Sigmoid colon (tissue), 6 donors: ENCODE measurements at regions not wholly inside any gene's neighbourhood (a gene's known extent, or its start where the extent isn't known, plus 50 kb on each side); places are given as distances from the start of the nearest gene placed in this dataset.

ENCODE experiments used
- DNase-seq: peaks from one replicate; pipeline ENCODE4 v3.0.0-alpha.2; 2019
- H3K27ac ChIP-seq, 4 donors: fragments of 200-600 bp; sonication (generic); one replicate each; pipeline ENCODE4 v1.5.1; 2016 to 2019; ENCODE audit warnings: mild to moderate bottlenecking in 1 of 4
- H3K27me3 ChIP-seq, 3 donors: fragments of 200-600 bp; sonication (generic); one replicate each; pipeline ENCODE4 v1.5.1; 2019; ENCODE audit warnings: mild to moderate bottlenecking in 1 of 3
- H3K36me3 ChIP-seq, 4 donors: fragments of 200-600 bp; sonication (generic); one replicate each; pipeline ENCODE4 v1.5.1; 2016 to 2019
- H3K4me1 ChIP-seq, 4 donors: fragments of 200-600 bp; sonication (generic); one replicate each; pipeline ENCODE4 v1.5.1; 2017 to 2019
- H3K4me3 ChIP-seq, 4 donors: fragments of 200-600 bp; sonication (generic); one replicate each; pipeline ENCODE4 v1.5.1; 2017 to 2019; ENCODE audit warnings: mild to moderate bottlenecking in 2 of 4, moderate library complexity in 1 of 4
- H3K9me3 ChIP-seq, 4 donors: fragments of 200-600 bp in 3 of 4; sonication (generic) in 3 of 4; one replicate each; pipeline versions ENCODE4 v1.5.1 to v1.6.1; 2013 to 2019
- EP300 ChIP-seq, 4 donors: sonication (generic); formaldehyde crosslinking; IDR thresholded peaks; one replicate each; pipeline ENCODE4 v1.6.1; 2017; ENCODE audit warnings: antibody characterized with exemption in 4 of 4
- POLR2A ChIP-seq, 2 donors: fragments of 450-650 bp; IDR thresholded peaks; one replicate each; pipeline ENCODE4 v1.6.1; 2016; ENCODE audit warnings: antibody characterized with exemption in 2 of 2, mild to moderate bottlenecking in 2 of 2, moderate library complexity in 2 of 2
- POLR2AphosphoS5 ChIP-seq, 4 donors: sonication (generic); formaldehyde crosslinking; IDR thresholded peaks; one replicate each; pipeline ENCODE4 v1.6.1; 2017; ENCODE audit warnings: antibody characterized with exemption in 4 of 4
- WGBS, 2 donors: extraction: QIAGEN DNeasy Blood & Tissue Kit; methylation state at CpG; one replicate each; pipeline ENCODE4 v1.1.7; 2013; 5-methylcytosine and 5-hydroxymethylcytosine counted together
- intact Hi-C: fragments of 100-400 bp; cut with DNase I; formaldehyde crosslinking; loops from one replicate; pipeline ENCODE4 v1.15.1; 2023
- TF ChIP-seq, protein P1 (sequence below), 4 experiments: fragments of 450-650 bp in 3 of 4; fragments of 200-600 bp in 1 of 4; IDR thresholded peaks; one replicate each; pipeline ENCODE4 v1.5.1; 2016 to 2019; ENCODE audit warnings: antibody characterized with exemption in 4 of 4, mild to moderate bottlenecking in 3 of 4, moderate library complexity in 2 of 4
- donor health status: healthy with polysubstance abuse.
- donor health status: healthy.

DNA sequence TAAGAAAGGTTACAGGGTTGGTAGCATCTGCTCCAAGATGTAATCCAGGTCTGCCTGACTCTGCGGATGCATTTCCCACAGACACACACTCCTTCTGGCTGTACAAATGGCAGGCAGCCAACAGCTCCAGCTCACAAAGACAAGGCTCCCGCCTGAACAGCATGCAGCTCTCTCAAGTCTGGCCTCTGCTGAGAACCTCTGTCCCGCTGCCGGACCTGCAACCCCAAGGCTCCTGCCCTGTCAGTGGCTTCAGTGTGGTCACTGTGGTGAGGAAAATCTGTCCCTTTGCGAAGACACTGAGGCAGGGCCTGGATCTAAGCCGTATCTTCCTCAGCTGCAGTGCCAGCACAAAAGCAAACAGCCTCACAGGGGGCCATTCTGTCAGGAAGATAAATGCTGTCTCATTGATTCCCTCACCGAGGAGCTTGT is 469.3 kb upstream of the MEX3C start:
- DNase-seq = peak; percentile 68
- Histone ChIP-seq H3K27ac (no peak overlapping the region), H3K4me1 (no peaks in the 10 kb centered on the region), H3K27me3 (no peaks in the 10 kb centered on the region), H3K36me3 (no peaks in the 10 kb centered on the region), H3K4me3 (no peak overlapping the region), H3K9me3 (no peaks in the 10 kb centered on the region)
- intact Hi-C loops = no loop called here
- TF ChIP-seq POLR2AphosphoS5 (IDR thresholded peaks at IDR 0.05) (no peak), EP300 (IDR thresholded peaks at IDR 0.05) (no peak), POLR2A (IDR thresholded peaks at IDR 0.05) (no peak)
- TF ChIP-seq, protein P1, sequence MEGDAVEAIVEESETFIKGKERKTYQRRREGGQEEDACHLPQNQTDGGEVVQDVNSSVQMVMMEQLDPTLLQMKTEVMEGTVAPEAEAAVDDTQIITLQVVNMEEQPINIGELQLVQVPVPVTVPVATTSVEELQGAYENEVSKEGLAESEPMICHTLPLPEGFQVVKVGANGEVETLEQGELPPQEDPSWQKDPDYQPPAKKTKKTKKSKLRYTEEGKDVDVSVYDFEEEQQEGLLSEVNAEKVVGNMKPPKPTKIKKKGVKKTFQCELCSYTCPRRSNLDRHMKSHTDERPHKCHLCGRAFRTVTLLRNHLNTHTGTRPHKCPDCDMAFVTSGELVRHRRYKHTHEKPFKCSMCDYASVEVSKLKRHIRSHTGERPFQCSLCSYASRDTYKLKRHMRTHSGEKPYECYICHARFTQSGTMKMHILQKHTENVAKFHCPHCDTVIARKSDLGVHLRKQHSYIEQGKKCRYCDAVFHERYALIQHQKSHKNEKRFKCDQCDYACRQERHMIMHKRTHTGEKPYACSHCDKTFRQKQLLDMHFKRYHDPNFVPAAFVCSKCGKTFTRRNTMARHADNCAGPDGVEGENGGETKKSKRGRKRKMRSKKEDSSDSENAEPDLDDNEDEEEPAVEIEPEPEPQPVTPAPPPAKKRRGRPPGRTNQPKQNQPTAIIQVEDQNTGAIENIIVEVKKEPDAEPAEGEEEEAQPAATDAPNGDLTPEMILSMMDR (IDR thresholded peaks at IDR 0.05) = no peak
- 47 to 53% methylated on average over 7 of the region's 7 CpGs for WGBS, 2 donors

DNA sequence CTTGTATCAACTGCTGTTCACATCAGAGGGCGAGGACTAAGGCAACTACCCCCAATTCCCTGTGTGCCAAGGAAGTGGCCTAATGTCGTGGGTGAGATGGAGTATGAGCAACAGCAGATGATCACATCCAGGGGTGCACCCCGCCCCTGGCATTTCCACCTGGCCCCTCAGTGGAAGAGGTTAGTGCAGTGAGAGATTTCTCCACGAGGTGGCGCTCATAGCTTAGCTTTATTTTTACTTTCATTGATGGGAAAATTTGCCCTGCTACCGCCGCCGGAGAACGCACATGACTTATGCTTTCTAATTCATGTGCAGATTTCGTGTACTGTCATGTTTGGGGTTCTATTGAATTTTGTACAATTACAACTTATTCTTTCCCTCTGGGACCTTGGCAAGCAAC is 470.6 kb upstream of the MEX3C start:
- Histone ChIP-seq H3K9me3 (no peaks in the 10 kb centered on the region), H3K27me3 (no peaks in the 10 kb centered on the region), H3K36me3 (no peaks in the 10 kb centered on the region), H3K4me1 (no peaks in the 10 kb centered on the region), H3K27ac (no peak overlapping the region), H3K4me3 (no peak overlapping the region)
- intact Hi-C loops = no loop called here
- TF ChIP-seq, protein P1 (IDR thresholded peaks at IDR 0.05) = peak; percentile 7 to 64 (median 49)
- TF ChIP-seq POLR2A (IDR thresholded peaks at IDR 0.05) (no peak), EP300 (IDR thresholded peaks at IDR 0.05) (no peak)
- WGBS, 2 donors = 8 to 10% methylated on average over 10 of the region's 10 CpGs
- DNase-seq = no peak

- Histone ChIP-seq H3K36me3 (no peaks in the 10 kb centered on the region), H3K27me3 (no peaks in the 10 kb centered on the region), H3K27ac (no peak overlapping the region), H3K4me1 (no peaks in the 10 kb centered on the region), H3K9me3 (no peaks in the 10 kb centered on the region), H3K4me3 (no peak overlapping the region)
- intact Hi-C loops = no loop called here
- 47 to 59% methylated on average over 2 of the region's 2 CpGs for WGBS, 2 donors
- TF ChIP-seq, protein P1 (IDR thresholded peaks at IDR 0.05) = no peak
- no peak for TF ChIP-seq POLR2AphosphoS5 (IDR thresholded peaks at IDR 0.05)
- no peak for TF ChIP-seq EP300 (IDR thresholded peaks at IDR 0.05)
- TF ChIP-seq POLR2A (IDR thresholded peaks at IDR 0.05) = no peak
- DNase-seq = no peak
These were observed 471.1 kb upstream of the MEX3C start for GRCh38 chr18:51668607-51669006.

GRCh38 chr18:51686590-51686989 is 489.1 kb upstream of the MEX3C start:
- peaks cover 0 to 2% (median 0%) of the 10 kb centered on the region in 4 donors for H3K9me3 ChIP-seq
- DNase-seq = no peak
- H3K27me3 ChIP-seq = no peaks in the 10 kb centered on the region
- no peak for TF ChIP-seq POLR2AphosphoS5 (IDR thresholded peaks at IDR 0.05)
- TF ChIP-seq EP300 (IDR thresholded peaks at IDR 0.05) = no peak
- TF ChIP-seq, protein P1 (IDR thresholded peaks at IDR 0.05) = no peak
- no peak for TF ChIP-seq POLR2A (IDR thresholded peaks at IDR 0.05)
- WGBS, 2 donors = 47 to 55% methylated on average over 7 of the region's 7 CpGs
- no peaks in the 10 kb centered on the region for H3K36me3 ChIP-seq
- intact Hi-C loops = no loop called here
- no peaks in the 10 kb centered on the region for H3K4me1 ChIP-seq
- H3K4me3 ChIP-seq = no peak overlapping the region
- H3K27ac ChIP-seq = no peak overlapping the region

- H3K4me1 ChIP-seq = no peaks in the 10 kb centered on the region
- H3K4me3 ChIP-seq = no peak overlapping the region
- intact Hi-C loops = no loop called here
- no peak overlapping the region for H3K27ac ChIP-seq
- no peak for DNase-seq
- no peaks in the 10 kb centered on the region for H3K36me3 ChIP-seq
- TF ChIP-seq EP300 (IDR thresholded peaks at IDR 0.05) = no peak
- no peak for TF ChIP-seq POLR2AphosphoS5 (IDR thresholded peaks at IDR 0.05)
- TF ChIP-seq, protein P1 (IDR thresholded peaks at IDR 0.05) = no peak
- TF ChIP-seq POLR2A (IDR thresholded peaks at IDR 0.05) = no peak
- H3K9me3 ChIP-seq = no peaks in the 10 kb centered on the region
- H3K27me3 ChIP-seq = no peaks in the 10 kb centered on the region
- WGBS, 2 donors = 53 to 66% methylated on average over 2 of the region's 2 CpGs
These were observed 490.5 kb upstream of the MEX3C start for GRCh38 chr18:51687845-51688585.
